HCT116 (cell line): ENCODE measurements at regions not wholly inside any gene's neighbourhood (a gene's known extent, or its start where the extent isn't known, plus 50 kb on each side); places are given as distances from the start of the nearest gene placed in this dataset.

Experiments used
- ATAC-seq: fragments of 200-7000 bp; cut with Tn5 transposase; 2 replicates; pipeline ENCODE4 v1.9.1; 2020; ENCODE audit warnings: mild to moderate bottlenecking, moderate library complexity
- BruUV-seq: library from RNA; stranded (reverse); fragments of 400-500 nt; replicated peaks from 2 replicates; lab custom pipeline; 2021; lab: Mats Ljungman, UMichigan
- CTCF ChIA-PET: fragments of 300-600 bp; sonication (Branson Sonifier 250); formaldehyde crosslinking; loops from one replicate; lab custom pipeline; 2021; ENCODE audit warnings: antibody characterized with exemption; lab: Charles Lee
- POLR2A ChIA-PET: fragments of 300-600, 350-600 bp; sonication (Branson Sonifier 250); formaldehyde crosslinking; loops from one replicate; lab custom pipeline; 2021; ENCODE audit warnings: antibody characterized with exemption; lab: Charles Lee
- RAD21 ChIA-PET, 2 experiments: fragments of 300-600 bp; sonication (Branson Sonifier 250); formaldehyde crosslinking; loops; one replicate each; lab custom pipeline; 2023; ENCODE audit warnings: low total read pairs in 2 of 2; ENCODE audit not compliant: uncharacterized antibody in 2 of 2, unreplicated experiment in 2 of 2, low non-redundant PET in 1 of 2; lab: Charles Lee
- DNase-seq: peaks from one replicate; pipeline ENCODE4 v3.0.0-alpha.2; 2010; ENCODE audit warnings: low read depth, low spot score
- H2AFZ ChIP-seq: fragments of 200-600 bp; shearing (Covaris generic), sonication (generic); 2 replicates; pipeline ENCODE4 v1.6.1; 2017; ENCODE audit warnings: low read depth, mixed run types, mixed read lengths, antibody characterized with exemption, low read length; ENCODE audit not compliant: poor library complexity, severe bottlenecking
- H3K27ac ChIP-seq: 2 replicates; pipeline ENCODE4 v1.5.1; 2012; ENCODE audit warnings: low read depth, low read length
- H3K27me3 ChIP-seq: fragments of 200-600 bp; sonication (generic); 2 replicates; pipeline ENCODE4 v1.6.1; 2016; ENCODE audit warnings: mixed run types, low read length, mixed read lengths; ENCODE audit not compliant: insufficient read depth
- H3K36me3 ChIP-seq, 2 experiments: fragments of 200-500 bp in 1 of 2; fragments of 200-600 bp in 1 of 2; sonication (Bioruptor generic) in 1 of 2; sonication (generic) in 1 of 2; 2 replicates each; pipeline versions ENCODE4 v1.5.1 to v1.6.1; 2014 to 2016; ENCODE audit warnings: low read length in 2 of 2, inconsistent platforms in 1 of 2, mixed read lengths in 1 of 2, mixed run types in 1 of 2; ENCODE audit not compliant: insufficient read depth in 2 of 2, control insufficient read depth in 1 of 2
- H3K4me1 ChIP-seq, 2 experiments: fragments of 200-600 bp in 1 of 2; sonication (generic) in 1 of 2; 2 replicates each; pipeline versions ENCODE4 v1.5.1 to v1.6.1; 2012 to 2017; ENCODE audit warnings: low read length in 2 of 2, inconsistent platforms in 1 of 2, mild to moderate bottlenecking in 1 of 2, mixed read lengths in 1 of 2, mixed run types in 1 of 2, moderate library complexity in 1 of 2; ENCODE audit not compliant: insufficient read depth in 2 of 2, control insufficient read depth in 1 of 2
- H3K4me2 ChIP-seq: fragments of 200-600 bp; sonication (generic); 2 replicates; pipeline ENCODE4 v1.6.1; 2017; ENCODE audit warnings: mixed run types, low read length, mixed read lengths
- H3K4me3 ChIP-seq, 2 experiments: fragments of 200-600 bp in 1 of 2; sonication (generic) in 1 of 2; replicated peaks in 1 of 2; 2 replicates each; pipeline ENCODE4 v1.5.1; 2011 to 2016; ENCODE audit warnings: low read length in 2 of 2, control low read depth in 1 of 2, low read depth in 1 of 2, mild to moderate bottlenecking in 1 of 2, mixed read lengths in 1 of 2, mixed run types in 1 of 2
- H3K79me2 ChIP-seq: fragments of 200-600 bp; sonication (generic); 2 replicates; pipeline ENCODE4 v1.6.1; 2017; ENCODE audit warnings: mild to moderate bottlenecking, mixed run types, low read length, moderate library complexity, mixed read lengths; ENCODE audit not compliant: insufficient read depth
- H3K9ac ChIP-seq: fragments of 200-600 bp; sonication (generic); 2 replicates; pipeline ENCODE4 v1.6.1; 2016; ENCODE audit warnings: low read length, mixed read lengths
- H3K9me2 ChIP-seq: fragments of 200-600 bp; sonication (generic), shearing (Covaris generic); 2 replicates; pipeline ENCODE4 v1.6.1; 2017; ENCODE audit warnings: mixed run types, mild to moderate bottlenecking, moderate library complexity; ENCODE audit not compliant: insufficient read depth
- H3K9me3 ChIP-seq, 2 experiments: fragments of 200-500 bp in 1 of 2; fragments of 200-600 bp in 1 of 2; sonication (Bioruptor generic) in 1 of 2; sonication (generic) in 1 of 2; 2 replicates each; pipeline ENCODE4 v1.6.1; 2014 to 2017; ENCODE audit warnings: low read length in 2 of 2, mixed read lengths in 2 of 2, inconsistent platforms in 1 of 2, low read depth in 1 of 2, mild to moderate bottlenecking in 1 of 2, mixed run types in 1 of 2, moderate library complexity in 1 of 2; ENCODE audit not compliant: control insufficient read depth in 1 of 2, insufficient read depth in 1 of 2
- H4K20me1 ChIP-seq: fragments of 200-600 bp; sonication (generic), shearing (Covaris generic); 2 replicates; pipeline ENCODE4 v1.6.1; 2017; ENCODE audit warnings: mixed run types, mild to moderate bottlenecking, moderate library complexity; ENCODE audit not compliant: insufficient read depth
- EGR1 ChIP-seq: IDR thresholded peaks from 2 replicates; pipeline ENCODE4 v1.6.1; 2012; ENCODE audit warnings: low read depth
- EZH2 ChIP-seq: fragments of 200-600 bp; sonication (generic); IDR thresholded peaks from 2 replicates; pipeline ENCODE4 v1.6.1; 2017; ENCODE audit warnings: antibody characterized with exemption, mixed run types
- EZH2phosphoT487 ChIP-seq: fragments of 200-600 bp; IDR thresholded peaks from 2 replicates; pipeline ENCODE4 v1.6.1; 2018; ENCODE audit warnings: antibody characterized with exemption, borderline replicate concordance
- POLR2A ChIP-seq: IDR thresholded peaks from 2 replicates; pipeline ENCODE4 v1.7.0; 2011; ENCODE audit warnings: borderline replicate concordance; ENCODE audit not compliant: insufficient read depth, insufficient read length; ENCODE audit errors: extremely low read depth
- SIN3A ChIP-seq: IDR thresholded peaks from 2 replicates; pipeline ENCODE4 v1.6.1; 2012; ENCODE audit warnings: low read depth
- YY1 ChIP-seq: IDR thresholded peaks from 2 replicates; pipeline ENCODE4 v1.6.1; 2011; ENCODE audit warnings: low read length, low read depth, moderate library complexity, mild to moderate bottlenecking; ENCODE audit not compliant: insufficient replicate concordance; ENCODE audit errors: extremely low read depth
- ZFX ChIP-seq: fragments of 450-650 bp; IDR thresholded peaks from 2 replicates; pipeline ENCODE4 v1.6.1; 2017
- ZNF274 ChIP-seq: fragments of 200-500 bp; sonication (Bioruptor generic); IDR thresholded peaks from 2 replicates; pipeline ENCODE4 v1.6.1; 2014; ENCODE audit warnings: mild to moderate bottlenecking, low read depth, low read length, inconsistent platforms
- intact Hi-C: fragments of 100-400 bp; cut with micrococcal nuclease; formaldehyde crosslinking; loops from 2 replicates; pipeline ENCODE4 v1.10.0; 2022
- TF ChIP-seq, protein P1 (sequence below): IDR thresholded peaks from 2 replicates; pipeline ENCODE4 v1.6.1; 2012; ENCODE audit warnings: low read depth
- TF ChIP-seq, protein P2 (sequence below): IDR thresholded peaks from 2 replicates; pipeline ENCODE4 v1.6.1; 2011; ENCODE audit warnings: mild to moderate bottlenecking, low read length, moderate library complexity; ENCODE audit not compliant: insufficient replicate concordance; ENCODE audit errors: extremely low read depth

DNA sequence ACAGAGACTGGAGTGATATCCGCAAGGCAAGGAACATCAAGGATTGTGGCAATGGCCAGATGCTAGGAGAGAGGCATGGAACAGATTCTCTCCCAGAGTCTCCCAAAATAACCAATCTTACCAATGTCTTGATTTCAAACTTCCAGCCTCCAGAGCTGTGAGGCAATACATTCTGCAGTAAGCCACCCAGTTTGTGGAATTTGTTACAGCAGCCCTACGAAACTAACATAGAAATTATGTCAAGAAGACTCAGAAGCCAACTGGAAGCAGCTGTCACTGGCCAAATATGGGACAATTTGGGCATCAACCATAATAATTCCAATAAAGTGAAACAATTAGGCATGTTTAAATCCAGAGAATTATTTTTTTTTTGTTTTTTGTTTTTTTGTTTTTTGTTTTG lies 271.1 kb downstream of the NDUFS4 start:
- POLR2A ChIA-PET, result no interaction called here
- H2AFZ ChIP-seq, result no peak overlapping the region
- intact Hi-C loops, result no loop called here

More for the DNA sequence above, 271.1 kb downstream of the NDUFS4 start:
- no peak overlapping the region for H3K9ac ChIP-seq
- H3K27me3 ChIP-seq, result no peaks in the 10 kb centered on the region
- ChIA-PET CTCF (no interaction called here), RAD21 (no interaction called here)
- no peaks in the 10 kb centered on the region for H3K9me3 ChIP-seq
- no peak overlapping the region for H3K27ac ChIP-seq
- ATAC-seq (no peak), DNase-seq (no peak)
- no peaks in the 10 kb centered on the region for H3K9me2 ChIP-seq
- no peaks in the 10 kb centered on the region for H3K79me2 ChIP-seq
- TF ChIP-seq, protein P1, sequence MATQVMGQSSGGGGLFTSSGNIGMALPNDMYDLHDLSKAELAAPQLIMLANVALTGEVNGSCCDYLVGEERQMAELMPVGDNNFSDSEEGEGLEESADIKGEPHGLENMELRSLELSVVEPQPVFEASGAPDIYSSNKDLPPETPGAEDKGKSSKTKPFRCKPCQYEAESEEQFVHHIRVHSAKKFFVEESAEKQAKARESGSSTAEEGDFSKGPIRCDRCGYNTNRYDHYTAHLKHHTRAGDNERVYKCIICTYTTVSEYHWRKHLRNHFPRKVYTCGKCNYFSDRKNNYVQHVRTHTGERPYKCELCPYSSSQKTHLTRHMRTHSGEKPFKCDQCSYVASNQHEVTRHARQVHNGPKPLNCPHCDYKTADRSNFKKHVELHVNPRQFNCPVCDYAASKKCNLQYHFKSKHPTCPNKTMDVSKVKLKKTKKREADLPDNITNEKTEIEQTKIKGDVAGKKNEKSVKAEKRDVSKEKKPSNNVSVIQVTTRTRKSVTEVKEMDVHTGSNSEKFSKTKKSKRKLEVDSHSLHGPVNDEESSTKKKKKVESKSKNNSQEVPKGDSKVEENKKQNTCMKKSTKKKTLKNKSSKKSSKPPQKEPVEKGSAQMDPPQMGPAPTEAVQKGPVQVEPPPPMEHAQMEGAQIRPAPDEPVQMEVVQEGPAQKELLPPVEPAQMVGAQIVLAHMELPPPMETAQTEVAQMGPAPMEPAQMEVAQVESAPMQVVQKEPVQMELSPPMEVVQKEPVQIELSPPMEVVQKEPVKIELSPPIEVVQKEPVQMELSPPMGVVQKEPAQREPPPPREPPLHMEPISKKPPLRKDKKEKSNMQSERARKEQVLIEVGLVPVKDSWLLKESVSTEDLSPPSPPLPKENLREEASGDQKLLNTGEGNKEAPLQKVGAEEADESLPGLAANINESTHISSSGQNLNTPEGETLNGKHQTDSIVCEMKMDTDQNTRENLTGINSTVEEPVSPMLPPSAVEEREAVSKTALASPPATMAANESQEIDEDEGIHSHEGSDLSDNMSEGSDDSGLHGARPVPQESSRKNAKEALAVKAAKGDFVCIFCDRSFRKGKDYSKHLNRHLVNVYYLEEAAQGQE, result no peak
- no peak for TF ChIP-seq EZH2
- TF ChIP-seq ZNF274, result no peak
- no peak for TF ChIP-seq ZFX
- no peak for TF ChIP-seq EGR1
- no peak for TF ChIP-seq POLR2A
- TF ChIP-seq SIN3A, result no peak
- TF ChIP-seq, protein P2, sequence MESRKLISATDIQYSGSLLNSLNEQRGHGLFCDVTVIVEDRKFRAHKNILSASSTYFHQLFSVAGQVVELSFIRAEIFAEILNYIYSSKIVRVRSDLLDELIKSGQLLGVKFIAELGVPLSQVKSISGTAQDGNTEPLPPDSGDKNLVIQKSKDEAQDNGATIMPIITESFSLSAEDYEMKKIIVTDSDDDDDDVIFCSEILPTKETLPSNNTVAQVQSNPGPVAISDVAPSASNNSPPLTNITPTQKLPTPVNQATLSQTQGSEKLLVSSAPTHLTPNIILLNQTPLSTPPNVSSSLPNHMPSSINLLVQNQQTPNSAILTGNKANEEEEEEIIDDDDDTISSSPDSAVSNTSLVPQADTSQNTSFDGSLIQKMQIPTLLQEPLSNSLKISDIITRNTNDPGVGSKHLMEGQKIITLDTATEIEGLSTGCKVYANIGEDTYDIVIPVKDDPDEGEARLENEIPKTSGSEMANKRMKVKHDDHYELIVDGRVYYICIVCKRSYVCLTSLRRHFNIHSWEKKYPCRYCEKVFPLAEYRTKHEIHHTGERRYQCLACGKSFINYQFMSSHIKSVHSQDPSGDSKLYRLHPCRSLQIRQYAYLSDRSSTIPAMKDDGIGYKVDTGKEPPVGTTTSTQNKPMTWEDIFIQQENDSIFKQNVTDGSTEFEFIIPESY, result no peak
- no peak for TF ChIP-seq EZH2phosphoT487
- TF ChIP-seq YY1, result no peak
- H4K20me1 ChIP-seq, result no peaks in the 10 kb centered on the region
- no peaks in the 10 kb centered on the region for H3K36me3 ChIP-seq
- no TSS peak for BruUV-seq
- H3K4me2 ChIP-seq, result no peak overlapping the region
- H3K4me3 ChIP-seq, result no peak overlapping the region
- no peaks in the 10 kb centered on the region for H3K4me1 ChIP-seq
